GM18511 (cell line): ENCODE measurements at regions not wholly inside any gene's neighbourhood (a gene's known extent, or its start where the extent isn't known, plus 50 kb on each side); places are given as distances from the start of the nearest gene placed in this dataset.
"Not testable (repeated sequence)": the region's sequence is repeated elsewhere in the genome, so short reads cannot be mapped to it uniquely, and the experiment has no call there.

ENCODE experiments used
- ATAC-seq: cut with Tn5 transposase; IDR thresholded peaks from one replicate; pipeline ENCODE4 v1.9.1; 2021; ENCODE audit warnings: mild to moderate bottlenecking, moderate library complexity; ENCODE audit not compliant: unreplicated experiment

DNA sequence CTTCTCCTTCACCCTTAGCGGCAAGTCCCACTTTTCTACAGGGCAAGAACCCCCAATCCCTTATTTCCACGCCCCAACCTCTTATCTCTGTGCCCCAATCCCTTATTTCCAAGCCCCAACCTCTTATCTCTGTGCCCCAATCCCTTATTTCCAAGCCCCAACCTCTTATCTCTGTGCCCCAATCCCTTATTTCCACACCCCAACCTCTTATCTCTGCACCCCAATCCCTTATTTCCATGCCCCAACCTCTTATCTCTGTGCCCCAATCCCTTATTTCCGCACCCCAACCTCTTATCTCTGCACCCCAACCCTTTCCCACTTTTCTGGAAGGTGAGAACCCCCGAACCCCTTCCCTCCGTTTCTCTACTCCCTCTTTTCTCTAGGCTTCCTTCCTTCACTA, 116.1 kb upstream of the GJE1 start:
- not testable (repeated sequence) for ATAC-seq

DNA sequence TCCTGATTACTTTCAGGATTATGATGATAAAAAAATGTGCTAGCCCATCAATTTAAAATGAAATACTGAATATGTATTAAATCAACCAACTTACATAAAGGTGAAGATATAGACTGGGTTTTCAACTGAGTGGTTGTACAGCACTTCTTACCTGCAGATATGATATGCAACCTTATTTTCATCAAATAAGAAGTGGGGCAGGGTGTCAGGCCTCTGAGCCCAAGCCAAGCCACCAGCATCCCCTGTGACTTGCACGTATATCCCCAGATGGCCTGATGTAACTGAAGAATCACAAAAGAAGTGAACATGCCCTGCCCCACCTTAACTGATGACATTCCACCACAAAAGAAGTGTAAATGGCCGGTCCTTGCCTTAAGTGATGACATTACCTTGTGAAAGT, 117.3 kb upstream of the GJE1 start:
- not testable (repeated sequence) for ATAC-seq

DNA sequence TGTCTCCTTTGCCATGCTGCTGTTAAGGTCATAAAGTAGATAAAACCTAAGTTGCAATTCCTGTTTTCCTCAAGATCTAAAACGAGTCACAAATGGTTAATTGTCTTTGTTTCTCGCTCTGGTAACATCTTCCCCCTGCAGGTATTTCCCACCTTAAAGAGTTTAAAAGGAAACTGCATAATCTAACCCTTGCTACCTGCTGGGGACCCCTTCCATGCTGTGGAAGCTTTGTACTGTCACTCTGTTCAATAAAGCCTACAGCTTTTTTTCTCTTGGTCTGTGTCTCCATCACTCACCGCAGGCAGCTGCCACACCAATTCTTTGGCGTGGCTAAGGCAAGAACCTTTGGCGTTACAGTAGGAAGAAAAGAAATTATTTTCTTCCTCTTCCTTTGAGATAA, 117.7 kb upstream of the GJE1 start:
- ATAC-seq: no peak

DNA sequence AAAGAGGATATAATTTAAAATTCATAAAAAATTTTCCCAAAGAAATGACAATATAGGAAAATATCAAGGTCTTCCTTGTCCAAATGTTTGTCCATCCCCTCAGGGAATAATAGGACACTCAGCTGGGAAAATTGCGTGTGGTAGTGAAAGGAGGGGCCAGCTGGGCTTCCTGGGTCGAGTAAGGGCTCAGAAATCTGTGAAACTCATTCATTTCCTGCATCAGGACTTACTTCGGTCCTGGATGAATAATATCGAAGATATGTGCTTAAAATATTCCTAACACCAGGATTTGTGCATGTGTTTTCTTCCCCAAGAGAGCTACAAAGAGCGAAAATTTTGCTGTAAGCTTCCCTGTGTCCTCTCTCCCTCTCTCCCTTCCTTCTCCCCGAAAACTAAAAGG, 118.2 kb upstream of the GJE1 start:
- no peak for ATAC-seq

DNA sequence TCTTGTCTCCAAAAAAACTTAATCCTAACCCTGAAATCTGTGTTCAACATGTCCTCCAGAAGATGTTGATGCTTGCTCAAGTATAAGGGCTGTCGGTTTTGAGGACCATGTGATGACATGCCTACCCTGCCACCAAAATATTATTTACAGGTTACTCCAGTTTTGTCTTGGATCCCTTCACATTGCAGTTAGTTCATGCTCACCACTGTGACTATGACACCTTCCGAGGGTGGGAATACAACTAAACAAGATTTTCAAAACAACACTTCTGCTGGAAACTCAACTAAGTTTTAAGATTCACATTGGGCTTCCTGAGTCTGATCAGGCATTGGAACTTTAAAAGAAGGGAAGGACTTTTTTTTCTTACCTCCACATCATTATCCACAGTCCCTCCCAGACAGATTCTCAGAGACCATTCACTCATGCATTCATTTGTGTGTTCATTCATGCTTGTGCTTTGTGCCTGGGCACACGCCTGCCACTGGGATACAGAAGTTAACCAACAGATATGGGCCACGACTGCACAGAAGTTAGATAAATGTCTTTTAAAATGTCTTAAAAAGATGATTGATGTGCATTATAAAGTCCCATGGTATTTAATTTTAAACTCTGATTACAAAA, 118.7 kb upstream of the GJE1 start:
- ATAC-seq: no peak

DNA sequence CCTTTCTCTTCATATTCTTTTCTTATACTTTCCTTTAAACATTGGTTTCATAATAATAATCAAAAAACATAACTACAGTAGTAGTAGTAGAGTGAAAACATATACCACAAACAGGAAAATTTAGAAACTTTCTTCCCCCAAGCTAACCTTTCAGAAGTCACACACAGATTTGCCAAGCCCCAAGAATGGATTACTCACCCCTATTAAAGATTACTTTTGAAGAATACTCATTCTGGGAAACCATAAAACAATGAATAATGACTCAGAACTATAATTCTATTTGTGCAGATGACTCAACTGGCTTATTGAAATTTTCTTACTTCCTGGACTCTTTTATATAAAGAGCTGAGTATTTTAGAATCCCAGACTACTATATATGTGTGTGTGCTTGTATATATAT, 119.4 kb upstream of the GJE1 start:
- ATAC-seq: peak; percentile 90

DNA sequence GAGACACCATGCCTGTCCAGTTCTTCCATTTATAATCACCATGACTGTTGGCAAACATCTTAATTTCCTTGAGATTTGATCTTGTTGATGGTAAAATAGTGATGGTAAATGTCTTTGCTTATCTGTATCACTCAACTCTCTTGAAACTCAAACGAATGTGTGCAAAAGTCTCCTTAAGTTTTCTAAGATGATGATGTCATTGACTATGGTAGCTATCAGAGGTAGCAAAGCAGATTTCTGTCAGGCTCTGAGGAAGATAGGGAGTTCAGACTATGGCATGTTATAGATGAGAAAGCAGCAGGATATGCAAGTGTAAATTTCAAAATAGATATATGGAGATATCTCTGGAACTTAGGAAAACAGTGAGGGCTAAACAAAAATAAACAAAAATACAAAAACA, 121.0 kb upstream of the GJE1 start:
- no peak for ATAC-seq

DNA sequence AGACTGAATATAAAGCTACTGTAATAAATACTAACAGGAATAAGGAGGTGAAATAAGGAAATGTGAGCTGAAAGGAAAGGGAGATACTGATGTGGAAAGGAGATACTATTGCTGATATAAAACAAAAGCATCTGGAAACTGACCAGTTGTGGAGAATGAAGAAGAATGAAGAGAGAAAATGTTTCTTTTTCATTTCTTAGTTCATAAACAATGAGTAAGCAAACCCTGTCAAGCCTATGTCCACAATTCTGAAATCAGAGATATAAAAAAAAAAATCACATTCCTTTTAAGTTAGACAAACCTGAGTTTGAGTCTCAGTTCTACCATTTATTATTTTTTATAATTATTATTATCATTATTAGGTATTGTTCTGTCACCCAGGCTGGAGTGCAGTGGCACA, 121.6 kb upstream of the GJE1 start:
- ATAC-seq: no peak

DNA sequence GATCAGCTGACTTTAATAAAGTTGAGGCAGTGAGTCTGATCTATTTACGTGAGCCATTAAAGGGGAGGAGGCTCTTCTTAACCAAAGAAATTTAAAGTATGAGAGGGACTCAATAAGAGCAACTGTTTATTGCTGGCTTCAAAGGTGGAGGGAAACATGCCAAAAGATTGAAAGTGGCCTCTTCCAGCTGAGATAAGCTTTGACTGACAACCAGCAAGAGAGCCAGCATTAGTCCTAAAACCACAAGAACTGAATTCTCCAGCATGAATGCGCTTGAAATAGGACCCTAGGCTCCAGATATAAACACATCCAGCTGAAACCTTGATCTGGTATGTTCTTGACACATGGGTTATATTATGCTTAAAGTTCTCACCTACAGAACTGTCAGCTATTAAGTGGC, 123.1 kb upstream of the GJE1 start:
- no peak for ATAC-seq

DNA sequence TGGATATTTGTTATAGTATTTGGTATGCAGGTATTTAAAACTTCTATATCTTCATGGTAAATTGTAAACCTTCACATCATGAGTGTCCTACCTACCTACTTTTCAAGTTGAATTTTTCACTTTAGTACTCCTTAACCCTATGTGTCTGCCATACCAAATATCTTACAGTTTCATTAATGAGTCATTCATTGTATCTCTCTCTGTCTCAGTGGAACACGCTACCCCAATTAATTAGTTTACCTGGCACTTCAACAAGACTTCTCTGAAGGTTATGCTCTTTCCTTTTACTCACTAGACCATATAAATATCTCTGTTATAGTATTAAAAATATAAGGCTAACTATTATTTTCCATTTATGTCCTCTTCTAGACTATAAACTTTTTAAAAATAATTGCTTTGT, 123.9 kb upstream of the GJE1 start:
- ATAC-seq: no peak

DNA sequence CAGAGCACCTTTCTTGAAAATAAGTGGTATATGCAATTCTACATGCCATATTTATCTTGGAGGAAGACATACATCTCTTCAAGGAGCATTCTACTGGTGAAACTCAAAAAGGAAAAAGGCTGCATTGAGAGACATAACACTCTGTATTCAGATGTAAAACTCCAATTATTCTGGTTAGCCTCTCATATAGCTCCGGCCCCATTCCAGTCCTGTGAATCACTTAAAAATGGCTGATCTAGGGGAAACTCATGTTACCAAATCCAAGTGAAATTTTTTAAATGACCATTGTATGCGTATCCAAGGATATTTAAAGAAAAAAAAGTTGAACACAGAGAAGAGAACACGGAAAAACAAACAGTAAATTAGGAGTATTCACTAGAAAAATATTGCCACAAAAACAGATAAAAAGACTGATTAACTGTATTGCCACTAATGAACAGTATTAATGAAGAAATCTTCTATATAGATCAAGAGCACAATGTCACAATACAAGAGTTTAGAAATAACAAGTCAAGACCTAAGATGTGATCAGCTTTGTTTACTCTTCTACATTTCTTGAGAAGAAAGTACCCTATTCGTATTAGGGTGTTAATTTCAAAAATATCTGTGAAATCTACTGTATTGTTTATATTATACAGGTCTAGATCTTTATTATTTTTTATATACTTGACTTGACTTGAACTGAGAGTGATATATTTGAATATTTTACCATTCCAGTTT, 124.5 kb upstream of the GJE1 start:
- ATAC-seq: no peak

DNA sequence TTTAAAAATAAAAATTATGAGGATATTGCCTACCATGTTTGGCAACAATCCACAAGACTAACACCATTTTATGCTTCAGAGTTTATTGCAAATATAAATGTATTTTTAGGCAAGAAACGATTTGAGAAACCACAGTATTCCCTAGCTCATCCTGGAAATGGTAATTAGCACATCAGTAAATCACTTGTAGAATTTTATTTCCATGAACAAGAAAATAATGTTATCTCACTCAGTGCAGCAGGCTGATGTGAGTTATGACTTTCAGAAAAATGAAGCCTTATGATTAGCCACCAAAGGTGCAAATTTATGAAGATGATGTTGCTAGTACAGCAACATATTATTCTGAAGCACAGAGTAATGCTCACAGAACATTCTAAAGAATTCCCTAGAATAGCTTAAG, 127.7 kb upstream of the GJE1 start:
- no peak for ATAC-seq

DNA sequence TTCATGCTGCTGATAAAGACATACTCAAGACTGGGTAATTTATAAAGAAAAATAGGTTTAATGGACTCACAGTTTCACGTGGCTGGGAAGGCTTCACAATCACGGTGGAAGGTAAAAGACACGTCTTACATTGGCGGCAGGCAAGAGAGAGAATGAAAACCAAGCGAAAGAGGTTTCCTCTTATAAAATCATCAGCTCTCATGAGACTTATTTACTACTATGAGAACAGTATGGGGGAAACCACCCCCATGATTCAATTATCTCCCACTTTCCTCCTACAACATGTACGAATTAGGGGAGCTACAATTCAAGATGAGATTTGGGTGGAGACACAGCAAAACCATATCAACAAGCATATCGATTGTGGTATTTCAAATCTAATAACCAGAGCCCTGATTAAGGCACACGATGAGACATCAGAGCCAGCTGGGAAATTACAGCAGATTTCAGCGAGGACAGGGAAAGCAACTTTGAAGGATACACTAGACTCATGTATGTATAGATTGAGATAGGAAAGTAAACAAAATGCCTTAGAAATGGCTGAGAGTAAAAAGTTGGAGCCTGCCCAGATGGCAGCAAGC, 129.8 kb upstream of the GJE1 start:
- ATAC-seq: no peak

DNA sequence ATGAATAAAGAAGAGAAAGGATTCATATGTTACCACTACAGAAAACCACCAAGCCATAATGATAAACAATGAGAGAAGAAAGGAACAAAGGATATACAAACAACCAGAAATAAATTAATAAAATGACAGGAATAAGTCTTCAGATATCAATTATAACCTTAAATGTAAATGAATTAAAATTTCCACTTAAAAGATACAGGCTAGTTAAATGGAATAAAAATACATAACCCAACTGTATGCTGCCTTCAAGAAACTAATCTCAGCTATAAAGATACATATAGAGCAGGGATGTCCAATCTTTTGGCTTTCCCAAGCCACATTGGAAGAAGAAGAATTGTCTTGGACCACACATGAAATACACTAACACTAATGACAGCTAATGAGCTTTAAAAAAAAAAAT, 135.9 kb upstream of the GJE1 start:
- ATAC-seq: no peak

DNA sequence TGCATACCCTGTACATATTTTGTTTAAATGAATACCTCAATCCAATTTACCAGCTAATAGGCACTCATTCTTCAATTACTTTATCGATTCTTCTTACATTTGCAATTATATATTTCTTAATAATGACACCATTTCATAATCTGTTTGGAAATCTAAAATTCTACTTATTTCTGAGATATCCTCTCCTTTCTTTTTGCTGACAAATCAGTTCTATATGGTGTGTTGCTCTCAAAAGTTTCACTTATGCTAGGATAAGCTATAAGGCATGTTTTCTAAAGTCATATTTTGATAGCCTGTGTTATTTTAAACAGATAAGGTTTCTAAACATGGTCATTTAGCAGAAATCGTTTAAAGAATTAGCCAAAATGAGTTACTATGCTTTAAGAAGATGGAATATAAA, 140.6 kb upstream of the GJE1 start:
- no peak for ATAC-seq

DNA sequence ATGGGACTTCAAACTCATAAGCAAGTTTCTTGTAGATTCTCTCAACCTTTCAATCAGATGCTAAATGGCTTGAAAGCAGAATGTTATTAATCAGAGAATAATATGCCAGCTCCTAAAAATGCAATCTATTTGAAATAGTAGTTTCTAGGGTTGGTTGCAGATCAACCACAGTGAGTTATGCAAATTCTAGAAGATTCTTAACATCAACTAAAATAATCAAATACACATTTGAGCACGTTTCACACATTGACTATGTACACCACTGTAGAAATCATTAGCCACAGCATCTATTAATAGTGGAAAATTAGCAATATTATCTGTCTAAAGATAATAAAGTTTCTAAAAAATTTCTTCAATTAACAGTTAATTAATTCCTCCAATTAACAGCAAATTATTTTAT, 141.9 kb upstream of the GJE1 start:
- peak; percentile 47 for ATAC-seq

DNA sequence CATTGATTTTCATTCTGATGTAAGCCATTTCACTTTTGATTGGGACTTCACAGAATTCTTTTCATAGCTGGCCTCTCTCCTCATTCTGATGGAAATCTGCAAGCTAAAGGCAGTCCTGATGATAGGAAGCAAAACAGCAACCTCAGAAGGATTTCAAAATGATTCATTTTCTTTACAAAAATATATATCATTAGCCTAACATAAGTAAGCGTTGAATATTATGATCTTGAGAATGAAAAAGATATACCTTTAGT, 143.1 kb upstream of the GJE1 start:
- ATAC-seq: no peak

DNA sequence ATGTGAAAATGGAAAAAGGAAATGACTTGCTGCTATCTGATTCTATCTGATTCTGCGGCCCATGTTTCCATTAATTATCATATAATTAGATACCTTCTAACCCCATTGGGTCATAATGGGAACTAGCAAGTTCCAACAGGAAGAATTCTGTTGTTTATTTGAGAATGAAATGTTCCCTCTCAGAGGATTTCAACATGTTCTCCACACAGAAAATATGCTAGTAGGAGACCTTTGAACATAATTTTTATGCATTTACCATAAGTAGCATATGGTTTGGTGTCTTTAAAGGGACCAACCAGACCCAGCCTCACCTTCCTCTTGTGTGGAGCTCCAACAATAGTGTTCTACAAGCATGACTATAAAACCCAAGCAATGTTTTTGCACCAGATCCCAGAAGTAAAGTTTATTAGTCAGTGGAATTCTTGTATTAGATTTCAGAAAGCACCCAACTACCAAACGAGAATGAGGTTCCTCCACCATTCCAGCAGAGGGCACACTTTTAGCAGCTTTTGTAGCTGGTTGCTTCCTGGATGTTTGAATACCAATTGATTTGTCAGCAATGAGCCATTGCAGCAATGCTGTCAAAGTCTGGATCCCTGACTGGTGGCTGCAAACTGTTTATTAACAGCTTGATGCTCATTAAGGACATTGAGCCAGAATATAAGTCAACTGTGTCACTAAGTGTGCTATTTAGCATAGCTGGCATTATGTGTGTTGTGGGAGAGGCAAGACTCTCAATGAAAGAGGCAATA, 143.6 kb upstream of the GJE1 start:
- ATAC-seq: peak; percentile 91

DNA sequence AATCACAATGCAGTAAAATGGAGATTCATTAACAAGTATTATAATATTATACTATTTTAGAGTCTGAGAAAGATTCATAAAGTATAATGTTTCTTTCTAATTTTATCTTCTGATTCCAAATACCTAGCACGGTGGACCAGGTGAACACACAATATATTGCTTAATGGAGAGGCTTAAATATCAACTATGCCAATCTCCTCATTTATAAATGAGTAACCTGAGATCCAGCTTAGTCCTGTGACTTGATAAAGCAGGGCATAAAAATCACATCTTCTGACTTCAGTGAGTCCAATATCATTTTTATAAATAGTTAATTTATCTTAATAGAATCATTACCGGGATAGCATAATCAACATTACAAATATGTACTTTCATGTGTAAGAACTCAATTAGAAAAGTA, 144.4 kb upstream of the GJE1 start:
- no peak for ATAC-seq

DNA sequence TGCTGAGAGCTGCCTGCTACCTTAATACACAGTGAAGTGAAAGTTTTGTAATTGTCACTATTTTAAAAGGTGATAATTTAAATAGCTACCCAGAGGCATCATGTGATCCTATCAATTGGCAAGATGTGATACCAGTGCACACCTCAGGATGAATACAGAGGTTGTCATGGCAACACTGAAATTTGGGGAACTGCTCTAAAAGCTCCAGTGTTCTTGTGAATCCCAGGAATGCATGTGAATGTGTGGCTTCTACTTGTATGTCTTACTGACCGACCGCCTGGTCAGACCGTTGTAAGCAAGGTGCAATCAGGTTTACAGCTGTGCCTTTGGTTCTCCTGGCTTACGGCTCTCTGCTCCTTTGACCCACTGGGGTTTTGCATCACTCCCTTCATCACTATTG, 146.3 kb upstream of the GJE1 start:
- no peak for ATAC-seq

DNA sequence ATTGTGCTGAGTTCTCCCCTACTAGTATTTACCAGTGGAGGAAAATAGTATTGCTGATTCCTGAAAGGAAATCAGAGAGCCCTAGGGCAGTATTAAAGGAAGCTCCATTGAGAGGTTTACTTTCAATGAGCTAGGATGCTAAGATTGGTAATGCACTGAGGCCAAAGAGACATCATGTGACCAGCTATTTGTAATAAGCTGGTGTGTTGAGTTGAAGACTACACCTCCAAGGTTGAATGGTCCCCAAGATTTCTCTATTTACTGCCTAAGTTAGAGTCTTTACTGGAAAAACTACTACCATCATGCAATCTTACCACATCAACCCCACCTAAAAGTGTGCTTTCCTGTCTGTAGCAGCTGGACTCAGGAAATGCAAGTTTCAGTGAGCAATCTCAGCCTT, 151.5 kb upstream of the GJE1 start:
- ATAC-seq: no peak

DNA sequence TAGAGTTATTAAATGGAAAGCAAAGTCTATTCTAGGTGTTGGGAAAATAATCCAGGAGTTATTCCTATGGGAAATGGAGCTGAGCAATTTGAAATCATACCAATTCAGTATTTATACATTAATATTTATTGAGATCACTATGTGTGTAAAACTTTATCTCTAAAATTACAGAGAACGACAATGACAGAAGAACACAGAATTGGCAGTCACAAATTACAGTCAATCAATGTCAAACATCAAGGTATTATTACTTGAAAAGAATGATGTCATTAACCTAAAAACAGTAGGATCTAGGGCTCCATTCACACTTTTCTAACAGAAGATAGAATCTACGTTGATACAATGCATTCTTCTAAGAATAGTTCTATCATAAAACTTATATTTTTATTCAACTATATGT, 154.9 kb upstream of the GJE1 start:
- no peak for ATAC-seq
